ENCODE measurements at regions not wholly inside any gene's neighbourhood (a gene's known extent, or its start where the extent isn't known, plus 50 kb on each side); places are given as distances from the start of the nearest gene placed in this dataset.
A peak's percentile ranks its signal among the peaks of the same experiment; 100 is the strongest.

DNA sequence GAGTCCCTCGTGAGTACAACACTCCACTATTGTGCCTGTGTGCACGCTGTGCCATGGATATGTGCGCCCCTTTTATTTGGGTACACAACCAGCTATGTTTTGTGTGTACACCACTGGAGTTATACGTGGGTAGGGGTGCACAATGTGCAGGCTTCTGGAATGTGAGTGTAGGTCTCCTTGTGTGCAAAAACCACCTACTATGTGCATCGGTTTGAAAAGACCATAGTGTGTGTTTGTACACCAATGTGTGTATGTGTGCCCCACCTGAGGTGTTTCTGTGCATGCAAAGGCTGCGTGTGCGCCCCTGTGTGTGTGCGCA is 86.4 kb upstream of the ALDH1L1 start:
- DNase-seq (ENCODE audit: low spot score), result no peak

GRCh38 chr3:126266291-126266840 is 86.0 kb upstream of the ALDH1L1 start:
- DNase-seq (ENCODE audit: low spot score), result no peak

GRCh38 chr3:126264952-126265351 is 84.6 kb upstream of the ALDH1L1 start:
- DNase-seq (ENCODE audit: low spot score), result no peak

DNA sequence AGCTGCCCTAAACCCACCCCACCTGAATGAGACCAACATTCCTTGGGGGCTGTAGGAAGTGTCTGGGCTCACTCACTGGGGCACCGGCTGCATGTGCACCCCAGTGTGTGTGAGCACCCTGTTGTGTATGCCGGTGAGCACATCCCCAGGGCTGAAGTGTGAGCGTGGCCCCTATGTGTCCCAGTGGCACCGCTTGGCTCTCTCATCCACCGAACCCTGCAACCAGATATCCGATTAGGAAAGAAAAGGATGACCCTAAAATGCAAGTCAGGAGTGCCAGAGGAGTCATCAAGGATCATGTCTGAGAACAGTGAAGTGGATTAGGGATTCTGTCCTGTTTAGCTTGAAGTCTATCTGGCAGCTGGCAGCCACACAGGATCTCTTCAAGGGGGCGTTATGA is 84.0 kb upstream of the ALDH1L1 start:
- DNase-seq (ENCODE audit: low spot score), result no peak

DNA sequence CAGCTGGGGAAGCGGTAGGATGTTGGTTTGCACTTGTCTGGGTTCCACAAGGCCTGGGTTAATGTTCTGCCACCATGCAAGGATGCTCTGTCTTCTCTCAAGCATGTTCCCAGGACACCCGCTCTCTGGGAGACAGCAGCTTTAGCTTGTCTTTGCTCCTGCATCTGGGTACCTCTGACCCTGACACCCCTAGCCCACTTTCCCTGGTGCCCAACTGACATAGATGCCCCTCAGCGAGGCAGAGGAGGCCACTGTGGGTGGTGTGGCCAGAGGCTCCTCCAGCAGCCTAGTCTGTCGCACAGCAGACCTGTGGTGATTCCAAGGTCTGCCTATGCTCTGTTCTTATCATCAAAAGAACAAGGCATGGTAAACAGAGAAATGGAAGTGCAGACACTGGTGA is 83.6 kb upstream of the ALDH1L1 start:
- no peak for DNase-seq (ENCODE audit: low spot score)

GRCh38 chr3:126263539-126263938 is 83.2 kb upstream of the ALDH1L1 start:
- no peak for DNase-seq (ENCODE audit: low spot score)

DNA sequence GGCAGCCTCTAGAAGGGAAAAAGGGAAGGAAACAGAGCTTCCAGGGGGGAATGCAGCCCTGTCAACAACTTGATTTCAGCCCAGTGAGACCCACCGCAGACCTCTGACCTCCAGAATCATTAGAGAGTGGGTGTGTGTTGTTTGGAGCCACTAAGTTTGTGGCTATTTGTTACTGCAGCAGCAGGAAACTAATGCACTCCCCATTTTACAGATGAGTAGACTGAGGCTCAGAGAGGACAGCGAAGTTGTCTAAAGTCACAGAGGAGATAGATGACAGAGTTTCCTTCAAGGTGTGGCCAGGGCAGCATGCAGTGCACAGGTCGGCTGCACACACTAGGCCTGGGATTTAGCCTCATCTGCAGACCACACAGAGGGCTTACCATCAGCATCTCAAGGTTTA is 81.8 kb upstream of the ALDH1L1 start:
- no peak for DNase-seq (ENCODE audit: low spot score)

DNA sequence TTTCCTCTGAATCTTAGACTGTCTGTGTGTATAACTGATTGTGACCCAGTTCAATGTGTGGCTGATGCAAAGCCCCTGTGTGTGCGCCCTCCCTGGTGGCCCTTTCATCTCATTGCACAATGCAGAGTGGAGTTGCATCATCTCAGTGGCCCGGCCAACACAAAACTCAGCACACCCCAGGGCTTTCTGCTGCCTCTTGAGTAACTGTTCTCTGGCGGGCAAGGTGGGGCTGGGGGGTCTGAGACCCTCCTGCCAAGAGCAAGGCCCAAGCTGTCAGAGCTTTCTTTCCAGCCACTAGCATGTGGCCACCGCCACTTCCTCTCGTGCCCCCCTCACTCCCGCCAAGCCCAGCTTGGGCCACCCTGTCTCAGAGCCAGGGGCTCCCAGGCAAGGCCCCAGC is 80.7 kb upstream of the ALDH1L1 start:
- no peak for DNase-seq (ENCODE audit: low spot score)

- no peak for DNase-seq (ENCODE audit: low spot score)
Measured at GRCh38 chr3:126259411-126260391, 79.3 kb upstream of the ALDH1L1 start.

DNA sequence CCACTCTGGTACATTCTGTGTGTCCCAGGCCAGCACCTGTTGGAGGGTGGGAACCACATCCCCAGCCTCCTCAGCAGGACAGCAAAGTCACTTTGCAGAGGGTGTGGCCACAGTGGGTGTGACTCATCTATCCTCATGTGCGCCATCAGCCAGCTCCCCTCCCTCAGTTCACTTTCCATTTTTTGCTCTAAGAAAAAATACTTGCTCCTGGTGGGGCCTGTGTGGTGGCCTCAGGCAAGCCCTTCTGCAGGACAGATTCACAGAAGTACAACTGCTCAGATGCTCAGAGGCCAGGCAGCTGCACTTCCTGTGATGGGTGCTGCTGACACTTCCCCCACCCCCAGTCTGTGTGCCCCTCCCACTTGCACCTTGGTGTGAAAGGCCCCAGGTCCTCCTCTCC is 78.3 kb upstream of the ALDH1L1 start:
- DNase-seq (ENCODE audit: low spot score), result peak; percentile 9

DNA sequence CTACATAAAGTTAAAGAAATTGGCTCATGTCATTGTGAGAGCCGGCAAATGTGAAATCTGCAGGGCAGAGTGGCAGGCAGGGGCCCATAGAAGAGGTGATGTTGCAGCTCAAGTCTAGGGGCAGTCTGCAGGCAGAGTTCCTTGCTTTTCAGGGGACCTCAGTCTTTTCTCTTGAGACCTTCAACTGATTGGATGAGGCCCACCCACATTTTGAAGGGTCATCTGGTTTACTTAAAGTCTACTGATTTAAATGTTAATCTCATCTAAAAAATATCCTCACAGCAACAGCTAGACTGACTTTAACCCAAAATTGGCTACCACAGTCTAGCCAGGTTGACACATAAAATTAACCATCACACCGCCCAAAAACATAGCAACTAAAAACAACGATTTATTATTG is 77.6 kb upstream of the ALDH1L1 start:
- no peak for DNase-seq (ENCODE audit: low spot score)

GRCh38 chr3:126257174-126257573 is 76.8 kb upstream of the ALDH1L1 start:
- DNase-seq (ENCODE audit: low spot score), result no peak

- no peak for DNase-seq (ENCODE audit: low spot score)
Measured at GRCh38 chr3:126256251-126256650, 75.9 kb upstream of the ALDH1L1 start.

DNA sequence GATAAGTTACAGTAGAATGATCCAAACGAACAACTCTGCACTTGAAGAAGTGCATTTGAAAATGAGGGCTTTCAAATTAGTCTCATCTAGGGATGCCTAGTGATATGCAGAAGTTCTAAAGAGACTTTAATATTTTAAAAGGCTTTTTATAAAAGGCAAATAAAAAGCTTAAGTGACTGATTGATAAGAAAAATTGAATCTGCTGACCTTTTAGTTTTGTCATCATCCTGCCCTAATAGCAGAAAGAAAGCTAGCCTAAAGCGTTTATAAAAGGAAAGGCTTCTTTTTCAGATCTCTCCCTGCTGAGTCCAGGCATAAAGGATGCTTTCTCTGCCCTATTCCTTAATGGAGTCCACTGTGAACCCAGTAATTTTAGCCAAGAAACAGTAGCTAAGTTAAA is 72.7 kb upstream of the ALDH1L1 start:
- DNase-seq (ENCODE audit: low spot score), result no peak

- no peak for DNase-seq (ENCODE audit: low spot score)
Measured at GRCh38 chr3:126252373-126252772, 72.0 kb upstream of the ALDH1L1 start.

GRCh38 chr3:126245811-126246727 is 65.7 kb upstream of the ALDH1L1 start:
- DNase-seq (ENCODE audit: low spot score), result peak; percentile 13

Data from hematopoietic multipotent progenitor cell treated with erythropoietin and hydrocortisone succinate and interleukin-3 and kit ligand, for 17 days (in vitro differentiated cells).